Amniotic stem cell (primary cell): ENCODE measurements at regions not wholly inside any gene's neighbourhood (a gene's known extent, or its start where the extent isn't known, plus 50 kb on each side); places are given as distances from the start of the nearest gene placed in this dataset.

Experiments
- DNase-seq: peaks from one replicate; lab custom pipeline; 2025; lab: John Stamatoyannopoulos, UW

GRCh38 chr4:59243038-59243437 is 1957.1 kb upstream of the ADGRL3 start:
- DNase-seq, result no peak

- no peak for DNase-seq
Observed at GRCh38 chr4:59247032-59247431, 1953.1 kb upstream of the ADGRL3 start.

GRCh38 chr4:59248313-59248712 is 1951.8 kb upstream of the ADGRL3 start:
- DNase-seq, result no peak

- DNase-seq, result no peak
Observed at GRCh38 chr4:59249110-59249509, 1951.0 kb upstream of the ADGRL3 start.

- DNase-seq, result no peak
Observed at GRCh38 chr4:59258002-59258401, 1942.1 kb upstream of the ADGRL3 start.

GRCh38 chr4:59307609-59308008 is 1892.5 kb upstream of the ADGRL3 start:
- no peak for DNase-seq

- DNase-seq, result no peak
Observed at GRCh38 chr4:59314637-59315036, 1885.5 kb upstream of the ADGRL3 start.

- DNase-seq, result no peak
Observed at GRCh38 chr4:59339631-59340030, 1860.5 kb upstream of the ADGRL3 start.

- no peak for DNase-seq
Observed at GRCh38 chr4:59341506-59341905, 1858.6 kb upstream of the ADGRL3 start.

GRCh38 chr4:59348949-59349348 is 1851.2 kb upstream of the ADGRL3 start:
- DNase-seq, result no peak

GRCh38 chr4:59369229-59369628 is 1830.9 kb upstream of the ADGRL3 start:
- DNase-seq, result no peak

GRCh38 chr4:59374416-59374815 is 1825.7 kb upstream of the ADGRL3 start:
- DNase-seq, result no peak

- no peak for DNase-seq
Observed at GRCh38 chr4:59380841-59381366, 1819.2 kb upstream of the ADGRL3 start.

- no peak for DNase-seq
Observed at GRCh38 chr4:59381591-59381990, 1818.5 kb upstream of the ADGRL3 start.

- no peak for DNase-seq
Observed at GRCh38 chr4:59387759-59388758, 1812.1 kb upstream of the ADGRL3 start.

GRCh38 chr4:59393780-59394179 is 1806.3 kb upstream of the ADGRL3 start:
- DNase-seq, result no peak

GRCh38 chr4:59400334-59400733 is 1799.8 kb upstream of the ADGRL3 start:
- no peak for DNase-seq

- DNase-seq, result no peak
Observed at GRCh38 chr4:59409647-59410046, 1790.5 kb upstream of the ADGRL3 start.

GRCh38 chr4:59412739-59413138 is 1787.4 kb upstream of the ADGRL3 start:
- no peak for DNase-seq

GRCh38 chr4:59455751-59456150 is 1744.4 kb upstream of the ADGRL3 start:
- DNase-seq, result no peak

GRCh38 chr4:59457576-59457975 is 1742.5 kb upstream of the ADGRL3 start:
- DNase-seq, result no peak

- no peak for DNase-seq
Observed at GRCh38 chr4:59484944-59485343, 1715.2 kb upstream of the ADGRL3 start.

- no peak for DNase-seq
Observed at GRCh38 chr4:59500103-59500502, 1700.0 kb upstream of the ADGRL3 start.

GRCh38 chr4:59503731-59504130 is 1696.4 kb upstream of the ADGRL3 start:
- no peak for DNase-seq
